ENCODE measurements at regions not wholly inside any gene's neighbourhood (a gene's known extent, or its start where the extent isn't known, plus 50 kb on each side); places are given as distances from the start of the nearest gene placed in this dataset.

DNA sequence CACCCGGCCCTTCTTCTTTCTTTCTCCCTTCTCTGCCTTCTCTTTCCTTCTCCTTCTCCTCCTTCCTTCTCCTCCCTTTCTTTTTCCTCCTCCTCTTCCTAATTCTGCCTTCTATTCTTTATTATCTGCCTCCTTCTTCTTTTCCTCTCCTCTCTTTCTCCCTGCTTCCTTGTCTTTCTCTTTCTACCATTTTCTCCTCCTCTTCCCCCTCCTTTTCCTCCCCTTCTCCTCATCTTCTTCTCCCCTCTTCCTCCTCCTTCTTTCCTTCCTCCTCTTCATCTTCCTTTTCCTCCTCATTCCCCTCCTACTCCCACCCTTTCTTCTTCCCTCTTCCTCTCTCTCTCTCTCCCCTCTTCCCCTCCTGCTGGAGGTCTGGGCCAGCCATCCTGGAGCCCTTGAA is 294.9 kb upstream of the CRY1 start:
- no peak for DNase-seq (ENCODE audit: low read depth)
- H3K4me3 ChIP-seq (ENCODE audit: low read depth, low read length) = no peak overlapping the region
- TF ChIP-seq, protein P1, sequence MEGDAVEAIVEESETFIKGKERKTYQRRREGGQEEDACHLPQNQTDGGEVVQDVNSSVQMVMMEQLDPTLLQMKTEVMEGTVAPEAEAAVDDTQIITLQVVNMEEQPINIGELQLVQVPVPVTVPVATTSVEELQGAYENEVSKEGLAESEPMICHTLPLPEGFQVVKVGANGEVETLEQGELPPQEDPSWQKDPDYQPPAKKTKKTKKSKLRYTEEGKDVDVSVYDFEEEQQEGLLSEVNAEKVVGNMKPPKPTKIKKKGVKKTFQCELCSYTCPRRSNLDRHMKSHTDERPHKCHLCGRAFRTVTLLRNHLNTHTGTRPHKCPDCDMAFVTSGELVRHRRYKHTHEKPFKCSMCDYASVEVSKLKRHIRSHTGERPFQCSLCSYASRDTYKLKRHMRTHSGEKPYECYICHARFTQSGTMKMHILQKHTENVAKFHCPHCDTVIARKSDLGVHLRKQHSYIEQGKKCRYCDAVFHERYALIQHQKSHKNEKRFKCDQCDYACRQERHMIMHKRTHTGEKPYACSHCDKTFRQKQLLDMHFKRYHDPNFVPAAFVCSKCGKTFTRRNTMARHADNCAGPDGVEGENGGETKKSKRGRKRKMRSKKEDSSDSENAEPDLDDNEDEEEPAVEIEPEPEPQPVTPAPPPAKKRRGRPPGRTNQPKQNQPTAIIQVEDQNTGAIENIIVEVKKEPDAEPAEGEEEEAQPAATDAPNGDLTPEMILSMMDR (IDR thresholded peaks at IDR 0.05; ENCODE audit: insufficient read depth, low read length) = no peak

DNA sequence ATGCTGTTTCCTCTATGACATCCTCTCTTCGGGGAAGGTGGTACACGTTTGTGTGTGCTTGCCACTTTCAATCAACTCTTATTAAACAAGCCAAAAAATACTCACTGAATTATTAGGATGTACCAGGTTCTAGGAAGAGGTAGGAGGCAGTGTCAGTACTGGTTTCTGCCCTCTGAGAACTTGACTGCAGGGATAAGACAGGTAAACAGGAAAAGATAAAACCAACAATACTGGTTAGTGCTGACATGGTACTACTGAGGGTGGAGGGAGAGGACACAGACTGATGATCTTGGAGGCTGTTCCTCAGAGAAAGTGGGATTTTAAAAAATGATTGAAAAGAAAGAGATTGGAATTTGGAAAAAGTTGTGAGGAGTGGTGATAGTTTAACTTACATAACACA is 295.2 kb upstream of the PWP1 start:
- H3K4me3 ChIP-seq (ENCODE audit: low read depth, low read length) = no peak overlapping the region
- TF ChIP-seq, protein P1 (IDR thresholded peaks at IDR 0.05; ENCODE audit: insufficient read depth, low read length) = no peak
- DNase-seq (ENCODE audit: low read depth) = no peak

DNA sequence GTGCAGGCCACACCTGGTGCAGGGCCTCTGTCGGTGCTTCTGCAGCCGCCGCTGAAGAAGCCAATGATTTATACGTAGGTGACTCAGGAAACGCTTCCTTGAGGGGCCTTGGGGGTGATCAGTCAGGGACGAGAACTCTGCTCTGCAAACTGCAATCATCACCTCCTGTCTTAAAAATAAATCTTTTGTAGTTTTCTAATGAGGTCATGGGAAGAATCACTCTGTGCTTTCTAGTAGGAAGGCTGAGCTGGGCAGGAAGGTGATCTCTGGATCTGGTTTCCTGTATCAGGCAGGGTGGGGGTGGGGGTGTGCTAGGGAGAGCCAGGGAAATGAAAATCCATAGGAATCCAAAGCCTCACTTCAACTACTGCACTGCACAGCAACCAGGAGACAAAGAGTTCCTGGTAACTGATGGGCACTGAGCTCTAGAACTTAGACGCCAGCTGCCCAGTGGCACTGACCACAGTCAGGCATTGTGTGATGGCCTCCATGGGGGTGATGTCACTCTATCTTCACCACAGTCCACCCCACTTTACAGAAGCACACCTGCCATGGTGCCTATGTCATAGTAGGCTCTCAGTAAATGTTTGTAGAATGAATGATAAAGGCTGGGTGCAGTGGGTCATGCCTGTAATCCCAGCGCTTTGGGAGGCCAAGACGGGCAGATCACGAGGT is 292.4 kb upstream of the PWP1 start:
- TF ChIP-seq, protein P1 (IDR thresholded peaks at IDR 0.05; ENCODE audit: insufficient read depth, low read length) = no peak
- no peak overlapping the region for H3K4me3 ChIP-seq (ENCODE audit: low read depth, low read length)
- no peak for DNase-seq (ENCODE audit: low read depth)

DNA sequence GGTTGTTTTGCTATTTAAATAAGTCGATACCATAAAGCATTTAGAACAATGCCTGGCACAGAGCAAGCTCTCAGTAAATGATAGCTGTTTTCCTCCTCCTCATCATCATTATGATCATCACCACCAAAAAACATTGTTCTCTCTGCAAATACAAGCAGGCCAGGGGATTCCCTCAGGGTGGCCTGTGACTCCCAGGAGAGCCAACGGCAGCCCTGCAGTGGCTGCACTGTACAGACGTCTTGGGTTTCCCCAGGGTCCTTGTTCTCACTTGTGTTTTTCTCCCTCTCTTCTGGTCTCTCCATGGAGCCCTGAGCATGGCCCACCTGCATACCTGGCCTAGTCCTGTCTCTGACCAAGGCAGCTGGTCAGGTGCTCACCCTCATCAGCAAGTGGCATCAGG is 290.9 kb upstream of the PWP1 start:
- no peak for DNase-seq (ENCODE audit: low read depth)
- no peak overlapping the region for H3K4me3 ChIP-seq (ENCODE audit: low read depth, low read length)
- TF ChIP-seq, protein P1 (IDR thresholded peaks at IDR 0.05; ENCODE audit: insufficient read depth, low read length) = no peak

DNA sequence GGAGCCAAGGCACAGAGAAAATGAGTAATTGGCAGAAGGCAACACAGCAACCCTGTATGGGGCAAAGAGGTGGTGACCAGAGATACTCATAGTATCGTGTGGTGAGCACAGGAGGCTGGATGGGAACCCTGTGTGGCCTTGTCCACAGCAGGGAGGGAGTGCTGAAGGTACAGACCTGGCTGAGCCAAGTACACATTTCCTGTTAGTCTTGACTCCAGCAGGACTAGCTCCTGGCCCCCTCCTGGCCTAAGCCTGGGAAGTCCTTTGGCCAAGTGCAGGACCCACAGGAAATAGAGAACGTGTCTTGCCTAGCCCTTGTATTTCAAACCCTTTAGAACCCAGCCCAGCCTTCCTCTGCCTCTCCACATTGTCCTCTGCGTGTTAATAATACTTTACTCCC is 289.8 kb upstream of the PWP1 start:
- TF ChIP-seq, protein P1 (IDR thresholded peaks at IDR 0.05; ENCODE audit: insufficient read depth, low read length) = no peak
- no peak for DNase-seq (ENCODE audit: low read depth)
- no peak overlapping the region for H3K4me3 ChIP-seq (ENCODE audit: low read depth, low read length)

DNA sequence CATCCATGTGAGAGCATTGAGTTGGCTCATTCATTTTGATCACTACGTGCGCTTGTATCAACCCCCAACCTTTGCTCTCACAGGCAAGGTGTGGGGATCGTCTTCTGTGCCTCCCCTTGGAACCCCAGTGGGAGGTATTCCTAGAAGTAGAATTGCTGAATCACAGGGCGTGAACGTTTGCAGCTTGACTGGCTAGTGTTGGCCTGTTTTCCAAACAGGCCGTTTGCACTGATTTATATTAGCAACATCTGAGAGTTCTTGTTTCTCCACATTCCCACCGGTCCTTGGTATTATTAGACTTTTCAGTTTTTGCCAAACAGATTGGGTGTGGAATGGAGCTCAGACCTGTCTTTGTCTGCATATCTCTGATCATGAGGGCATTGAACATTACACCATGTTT is 288.6 kb upstream of the PWP1 start:
- no peak overlapping the region for H3K4me3 ChIP-seq (ENCODE audit: low read depth, low read length)
- peak; percentile 49 for DNase-seq (ENCODE audit: low read depth)
- TF ChIP-seq, protein P1 (IDR thresholded peaks at IDR 0.05; ENCODE audit: insufficient read depth, low read length) = no peak
